ENCODE measurements at regions not wholly inside any gene's neighbourhood (a gene's known extent, or its start where the extent isn't known, plus 50 kb on each side); places are given as distances from the start of the nearest gene placed in this dataset.

- no peak for DNase-seq
- H3K9me3 ChIP-seq (ENCODE audit: severe bottlenecking) = no peaks in the 10 kb centered on the region
- no peak for TF ChIP-seq CTCF (IDR thresholded peaks at IDR 0.05; ENCODE audit: low read depth, low read length)
- H3K36me3 ChIP-seq = no peaks in the 10 kb centered on the region
- H3K27ac ChIP-seq = no peak overlapping the region
- H3K4me3 ChIP-seq (ENCODE audit: low read depth, low read length) = no peak overlapping the region
- H3K27me3 ChIP-seq (ENCODE audit: insufficient read depth, low read depth, severe bottlenecking) = no peaks in the 10 kb centered on the region
These were observed 208.4 kb upstream of the ADAMTS9 start for GRCh38 chr3:64895991-64896895.

- Histone ChIP-seq H3K27me3 (ENCODE audit: insufficient read depth, low read depth, severe bottlenecking) (no peaks in the 10 kb centered on the region), H3K9me3 (ENCODE audit: severe bottlenecking) (no peaks in the 10 kb centered on the region), H3K27ac (no peak overlapping the region), H3K4me3 (ENCODE audit: low read depth, low read length) (no peak overlapping the region), H3K36me3 (no peaks in the 10 kb centered on the region)
- no peak for TF ChIP-seq CTCF (IDR thresholded peaks at IDR 0.05; ENCODE audit: low read depth, low read length)
- no peak for DNase-seq
These were observed 207.5 kb upstream of the ADAMTS9 start for GRCh38 chr3:64895106-64895990.

GRCh38 chr3:64894006-64894405, 206.2 kb upstream of the ADAMTS9 start:
- Histone ChIP-seq H3K27me3 (ENCODE audit: insufficient read depth, low read depth, severe bottlenecking) (no peaks in the 10 kb centered on the region), H3K4me3 (ENCODE audit: low read depth, low read length) (no peak overlapping the region), H3K9me3 (ENCODE audit: severe bottlenecking) (no peaks in the 10 kb centered on the region), H3K36me3 (no peaks in the 10 kb centered on the region), H3K27ac (no peak overlapping the region)
- no peak for DNase-seq
- TF ChIP-seq CTCF (IDR thresholded peaks at IDR 0.05; ENCODE audit: low read depth, low read length) = no peak

GRCh38 chr3:64892671-64893309, 205.0 kb upstream of the ADAMTS9 start:
- Histone ChIP-seq H3K9me3 (ENCODE audit: severe bottlenecking) (no peaks in the 10 kb centered on the region), H3K4me3 (ENCODE audit: low read depth, low read length) (no peak overlapping the region), H3K36me3 (no peaks in the 10 kb centered on the region), H3K27me3 (ENCODE audit: insufficient read depth, low read depth, severe bottlenecking) (no peaks in the 10 kb centered on the region), H3K27ac (no peak overlapping the region)
- no peak for TF ChIP-seq CTCF (IDR thresholded peaks at IDR 0.05; ENCODE audit: low read depth, low read length)
- DNase-seq = no peak

- no peak for DNase-seq
- no peak overlapping the region for H3K4me3 ChIP-seq (ENCODE audit: low read depth, low read length)
- H3K36me3 ChIP-seq = no peaks in the 10 kb centered on the region
- H3K27me3 ChIP-seq (ENCODE audit: insufficient read depth, low read depth, severe bottlenecking) = no peaks in the 10 kb centered on the region
- no peak for TF ChIP-seq CTCF (IDR thresholded peaks at IDR 0.05; ENCODE audit: low read depth, low read length)
- H3K27ac ChIP-seq = no peak overlapping the region
- no peaks in the 10 kb centered on the region for H3K9me3 ChIP-seq (ENCODE audit: severe bottlenecking)
These were observed 203.2 kb upstream of the ADAMTS9 start for GRCh38 chr3:64891021-64891420.

Measured in WERI-Rb-1 (cell line).